ENCODE measurements at regions not wholly inside any gene's neighbourhood (a gene's known extent, or its start where the extent isn't known, plus 50 kb on each side); places are given as distances from the start of the nearest gene placed in this dataset.

GRCh38 chr11:106161775-106162634 is 84.5 kb downstream of the AASDHPPT start:
- TF ChIP-seq ZBTB40 (IDR thresholded peaks at IDR 0.05) (no peak), ZBTB40 (CRISPR knock-in tag; IDR thresholded peaks at IDR 0.05) (no peak), BCOR (IDR thresholded peaks at IDR 0.05) (no peak), CTCF (IDR thresholded peaks at IDR 0.05 in 2 of 3, conservative IDR thresholded peaks at IDR 0.05 in 1 of 3; ENCODE audit: insufficient read depth in 2 of 3, low read depth in 1 of 3, low read length in 3 of 3) (no peak), MNT (conservative IDR thresholded peaks at IDR 0.05) (no peak), ZBTB7A (IDR thresholded peaks at IDR 0.05; ENCODE audit: borderline replicate concordance, control insufficient read depth, low read depth, low read length) (no peak), ZNF655 (CRISPR knock-in tag; IDR thresholded peaks at IDR 0.05) (no peak), NONO (IDR thresholded peaks at IDR 0.05; ENCODE audit: low read depth in 2 of 2, low read length in 1 of 2) (no peak), MED1 (CRISPR knock-in tag; IDR thresholded peaks at IDR 0.05; ENCODE audit: borderline replicate concordance) (no peak), RCOR1 (IDR thresholded peaks at IDR 0.05; ENCODE audit: borderline replicate concordance in 1 of 2, low read depth in 2 of 2, low read length in 2 of 2) (no peak), TSC22D4 (tag; IDR thresholded peaks at IDR 0.05) (no peak), BRD4 (IDR thresholded peaks at IDR 0.05) (no peak), TCF3 (CRISPR knock-in tag; IDR thresholded peaks at IDR 0.05) (no peak), XRCC3 (IDR thresholded peaks at IDR 0.05) (no peak), KLF10 (CRISPR knock-in tag; IDR thresholded peaks at IDR 0.05) (no peak)

Data from K562 (cell line).